Body of pancreas (tissue), 4 donors: ENCODE measurements at regions not wholly inside any gene's neighbourhood (a gene's known extent, or its start where the extent isn't known, plus 50 kb on each side); places are given as distances from the start of the nearest gene placed in this dataset.

Experiments
- ATAC-seq: fragments of 150-250 bp; one replicate; pipeline ENCODE4 v1.9.1; 2016
- DNase-seq, 4 donors: peaks; one replicate each; pipeline ENCODE4 v3.0.0-alpha.2; 2019
- H3K27ac ChIP-seq, 4 donors: fragments of 200-600 bp; sonication (generic); 1 replicate in 3 of 4; 2 replicates in 1 of 4; pipeline versions ENCODE4 v1.5.1 to v1.6.1; 2016 to 2019; ENCODE audit warnings: mild to moderate bottlenecking in 1 of 4, mixed read lengths in 1 of 4, moderate library complexity in 1 of 4
- H3K27me3 ChIP-seq, 2 donors: fragments of 200-600 bp; sonication (generic); one replicate each; pipeline ENCODE4 v1.6.0; 2016; ENCODE audit warnings: mild to moderate bottlenecking in 1 of 2
- H3K36me3 ChIP-seq, 2 donors: fragments of 200-600 bp; sonication (generic); replicated peaks in 1 of 2; 2 replicates each; pipeline ENCODE4 v1.5.1; 2016; ENCODE audit warnings: low read depth in 2 of 2; ENCODE audit not compliant: insufficient read depth in 1 of 2
- H3K4me1 ChIP-seq: fragments of 200-600 bp; sonication (generic); one replicate; pipeline ENCODE4 v1.6.0; 2016
- H3K4me3 ChIP-seq, 2 donors: fragments of 200-600 bp; sonication (generic); 1 replicate in 1 of 2; 2 replicates in 1 of 2; pipeline ENCODE4 v1.5.1; 2016 to 2019
- H3K9me3 ChIP-seq, 3 donors: fragments of 200-600 bp; sonication (generic); 1 replicate in 2 of 3; 2 replicates in 1 of 3; pipeline ENCODE4 v1.5.1; 2016
- CTCF ChIP-seq, 7 experiments: fragments of 450-650 bp in 4 of 7; fragments of 200-600 bp in 3 of 7; sonication (generic) in 3 of 7; IDR thresholded peaks; one replicate each; pipeline ENCODE4 v1.5.1; 2016 to 2019; ENCODE audit warnings: antibody characterized with exemption in 7 of 7
- POLR2A ChIP-seq, 3 donors: fragments of 450-650 bp; IDR thresholded peaks; one replicate each; pipeline ENCODE4 v1.6.1; 2016; ENCODE audit warnings: antibody characterized with exemption in 3 of 3, mild to moderate bottlenecking in 2 of 3
- WGBS, 2 donors: methylation state at CpG; one replicate each; pipeline ENCODE4 v1.1.5; 2017; 5-methylcytosine and 5-hydroxymethylcytosine counted together
- intact Hi-C: fragments of 100-400 bp; cut with DNase I; formaldehyde crosslinking; loops from one replicate; pipeline ENCODE4 v1.15.1; 2023

GRCh38 chr1:229893762-229894444 is 173.1 kb upstream of the GALNT2 start:
- 59 to 78% methylated on average over 9 to 10 of the region's 10 CpGs for WGBS, 2 donors
- no peak for TF ChIP-seq CTCF (IDR thresholded peaks at IDR 0.05)
- TF ChIP-seq POLR2A (IDR thresholded peaks at IDR 0.05), result no peak
- no peak for DNase-seq
- Histone ChIP-seq H3K36me3 (no peaks in the 10 kb centered on the region), H3K4me3 (no peak overlapping the region), H3K4me1 (peaks cover 43% of the 10 kb centered on the region), H3K27ac (no peak overlapping the region), H3K9me3 (no peaks in the 10 kb centered on the region), H3K27me3 (no peaks in the 10 kb centered on the region)
- intact Hi-C loops, result no loop called here
- ATAC-seq, result no peak

- TF ChIP-seq CTCF (IDR thresholded peaks at IDR 0.05) (no peak), POLR2A (IDR thresholded peaks at IDR 0.05) (no peak)
- H3K27ac ChIP-seq, result no peak overlapping the region
- peaks cover 42% of the 10 kb centered on the region for H3K4me1 ChIP-seq
- no peaks in the 10 kb centered on the region for H3K27me3 ChIP-seq
- intact Hi-C loops, result no loop called here
- ATAC-seq (no peak), DNase-seq (no peak)
- H3K36me3 ChIP-seq, result no peaks in the 10 kb centered on the region
- H3K9me3 ChIP-seq, result no peaks in the 10 kb centered on the region
- H3K4me3 ChIP-seq, result no peak overlapping the region
These were observed 172.5 kb upstream of the GALNT2 start for GRCh38 chr1:229894532-229894931.

GRCh38 chr1:229895605-229896004 is 171.4 kb upstream of the GALNT2 start:
- H3K36me3 ChIP-seq, result no peaks in the 10 kb centered on the region

GRCh38 chr1:229896306-229896705 is 170.7 kb upstream of the GALNT2 start:
- intact Hi-C loops, result no loop called here
- H3K27me3 ChIP-seq, result no peaks in the 10 kb centered on the region
- H3K4me1 ChIP-seq, result peaks cover 30% of the 10 kb centered on the region
- WGBS, 2 donors, result 78 to 89% methylated on average over 2 of the region's 2 CpGs
- no peak overlapping the region for H3K4me3 ChIP-seq
- no peak overlapping the region for H3K27ac ChIP-seq
- no peaks in the 10 kb centered on the region for H3K36me3 ChIP-seq
- no peak for DNase-seq
- H3K9me3 ChIP-seq, result no peaks in the 10 kb centered on the region
- no peak for ATAC-seq
- TF ChIP-seq POLR2A (IDR thresholded peaks at IDR 0.05), result no peak
- no peak for TF ChIP-seq CTCF (IDR thresholded peaks at IDR 0.05)

More at GRCh38 chr1:229895605-229896004, 171.4 kb upstream of the GALNT2 start:
- H3K4me1 ChIP-seq, result peaks cover 32% of the 10 kb centered on the region
- 82 to 89% methylated on average over 3 of the region's 3 CpGs for WGBS, 2 donors
- ATAC-seq (no peak), DNase-seq (no peak)
- no peaks in the 10 kb centered on the region for H3K9me3 ChIP-seq
- no peak overlapping the region for H3K27ac ChIP-seq
- TF ChIP-seq CTCF (IDR thresholded peaks at IDR 0.05), result no peak
- no peak for TF ChIP-seq POLR2A (IDR thresholded peaks at IDR 0.05)
- intact Hi-C loops, result no loop called here
- H3K4me3 ChIP-seq, result no peak overlapping the region
- H3K27me3 ChIP-seq, result no peaks in the 10 kb centered on the region

GRCh38 chr1:229896861-229897260 is 170.2 kb upstream of the GALNT2 start:
- Histone ChIP-seq H3K27ac (no peak overlapping the region), H3K4me3 (no peak overlapping the region), H3K4me1 (peaks cover 25% of the 10 kb centered on the region), H3K27me3 (no peaks in the 10 kb centered on the region), H3K36me3 (no peaks in the 10 kb centered on the region), H3K9me3 (no peaks in the 10 kb centered on the region)
- no peak for ATAC-seq
- no peak for TF ChIP-seq CTCF (IDR thresholded peaks at IDR 0.05)
- no peak for TF ChIP-seq POLR2A (IDR thresholded peaks at IDR 0.05)
- no peak for DNase-seq
- WGBS, 2 donors, result 87 to 97% methylated on average over 5 of the region's 5 CpGs
- intact Hi-C loops, result no loop called here
